Lower leg skin (tissue), 3 donors: ENCODE measurements at regions not wholly inside any gene's neighbourhood (a gene's known extent, or its start where the extent isn't known, plus 50 kb on each side); places are given as distances from the start of the nearest gene placed in this dataset.

Source experiments
- CTCF ChIP-seq, 3 donors: fragments of 450-650 bp; IDR thresholded peaks; one replicate each; pipeline ENCODE4 v1.5.1; 2016; ENCODE audit warnings: antibody characterized with exemption in 3 of 3, mild to moderate bottlenecking in 3 of 3, moderate library complexity in 2 of 3
- POLR2A ChIP-seq, 2 donors: fragments of 450-650 bp; IDR thresholded peaks; one replicate each; pipeline ENCODE4 v1.6.1; 2016 to 2017; ENCODE audit warnings: antibody characterized with exemption in 2 of 2, mild to moderate bottlenecking in 1 of 2, moderate library complexity in 1 of 2

GRCh38 chr6:112501705-112502104 lies 154.6 kb downstream of the RFPL4B start:
- TF ChIP-seq CTCF (IDR thresholded peaks at IDR 0.05): no peak
- TF ChIP-seq POLR2A (IDR thresholded peaks at IDR 0.05): no peak
